IgD-negative memory B cell (primary cell): ENCODE measurements at regions not wholly inside any gene's neighbourhood (a gene's known extent, or its start where the extent isn't known, plus 50 kb on each side); places are given as distances from the start of the nearest gene placed in this dataset.

ENCODE experiments used
- H3K27ac Mint-ChIP-seq, 3 donors: one replicate each; pipeline ENCODE4 v1.8.0; 2020 to 2022; ENCODE audit warnings: mild to moderate bottlenecking in 3 of 3, mixed read lengths in 3 of 3, moderate library complexity in 1 of 3
- H3K27me3 Mint-ChIP-seq: one replicate; pipeline ENCODE4 v1.8.0; 2021; ENCODE audit warnings: mixed read lengths
- H3K36me3 Mint-ChIP-seq: one replicate; pipeline ENCODE4 v1.8.0; 2020; ENCODE audit warnings: mild to moderate bottlenecking, mixed read lengths
- H3K4me1 Mint-ChIP-seq, 3 donors: one replicate each; pipeline ENCODE4 v1.8.0; 2020 to 2022; ENCODE audit warnings: mixed read lengths in 3 of 3, mild to moderate bottlenecking in 1 of 3
- H3K4me3 Mint-ChIP-seq, 4 donors: one replicate each; pipeline ENCODE4 v1.8.0; 2020 to 2022; ENCODE audit warnings: mild to moderate bottlenecking in 4 of 4, mixed read lengths in 4 of 4, moderate library complexity in 3 of 4
- H3K9me3 Mint-ChIP-seq, 3 donors: one replicate each; pipeline ENCODE4 v1.8.0; 2020 to 2021; ENCODE audit warnings: mixed read lengths in 3 of 3, mild to moderate bottlenecking in 1 of 3

GRCh38 chr2:215849771-215850170 is 163.6 kb downstream of the MREG start:
- no peak overlapping the region for H3K4me3 Mint-ChIP-seq
- H3K36me3 Mint-ChIP-seq = no peaks in the 10 kb centered on the region
- H3K4me1 Mint-ChIP-seq = peaks cover 6 to 12% (median 7%) of the 10 kb centered on the region in 3 donors
- H3K27ac Mint-ChIP-seq = no peak overlapping the region
- peaks cover 3% of the 10 kb centered on the region for H3K27me3 Mint-ChIP-seq
- peaks cover 3 to 13% (median 7%) of the 10 kb centered on the region in 3 donors for H3K9me3 Mint-ChIP-seq

GRCh38 chr2:215848698-215849097 is 164.7 kb downstream of the MREG start:
- H3K4me3 Mint-ChIP-seq = no peak overlapping the region
- H3K4me1 Mint-ChIP-seq = peaks cover 6 to 12% (median 7%) of the 10 kb centered on the region in 3 donors
- H3K27me3 Mint-ChIP-seq = peaks cover 3% of the 10 kb centered on the region
- peaks cover 1 to 8% (median 3%) of the 10 kb centered on the region in 3 donors for H3K9me3 Mint-ChIP-seq
- no peak overlapping the region for H3K27ac Mint-ChIP-seq
- no peaks in the 10 kb centered on the region for H3K36me3 Mint-ChIP-seq

GRCh38 chr2:215848146-215848545 is 165.2 kb downstream of the MREG start:
- peaks cover 6 to 12% (median 7%) of the 10 kb centered on the region in 3 donors for H3K4me1 Mint-ChIP-seq
- no peaks in the 10 kb centered on the region for H3K36me3 Mint-ChIP-seq
- H3K4me3 Mint-ChIP-seq = no peak overlapping the region
- H3K9me3 Mint-ChIP-seq = peaks cover 1 to 5% (median 1%) of the 10 kb centered on the region in 3 donors
- H3K27me3 Mint-ChIP-seq = peaks cover 3% of the 10 kb centered on the region
- peak overlapping the region in 1 of 3 donors; percentile 4 for H3K27ac Mint-ChIP-seq

GRCh38 chr2:215847718-215848117 is 165.6 kb downstream of the MREG start:
- Mint-ChIP-seq H3K4me1 (peaks cover 6 to 12% (median 7%) of the 10 kb centered on the region in 3 donors), H3K9me3 (peaks cover 0 to 2% (median 0%) of the 10 kb centered on the region in 3 donors), H3K27me3 (peaks cover 3% of the 10 kb centered on the region), H3K36me3 (no peaks in the 10 kb centered on the region), H3K27ac (peak overlapping the region in 1 of 3 donors; percentile 4), H3K4me3 (no peak overlapping the region)

GRCh38 chr2:215847056-215847455 is 166.3 kb downstream of the MREG start:
- Mint-ChIP-seq H3K9me3 (no peaks in the 10 kb centered on the region), H3K4me3 (no peak overlapping the region), H3K4me1 (peaks cover 6 to 12% (median 7%) of the 10 kb centered on the region in 3 donors), H3K27me3 (peaks cover 3% of the 10 kb centered on the region), H3K27ac (no peak overlapping the region), H3K36me3 (no peaks in the 10 kb centered on the region)

GRCh38 chr2:215845839-215846586 is 167.3 kb downstream of the MREG start:
- peaks cover 3% of the 10 kb centered on the region for H3K27me3 Mint-ChIP-seq
- no peaks in the 10 kb centered on the region for H3K9me3 Mint-ChIP-seq
- no peak overlapping the region for H3K27ac Mint-ChIP-seq
- no peaks in the 10 kb centered on the region for H3K36me3 Mint-ChIP-seq
- H3K4me1 Mint-ChIP-seq = peaks cover 6 to 13% (median 8%) of the 10 kb centered on the region in 3 donors
- H3K4me3 Mint-ChIP-seq = peak overlapping the region in 1 of 4 donors; percentile 23

GRCh38 chr2:215843579-215843978 is 169.8 kb downstream of the MREG start:
- Mint-ChIP-seq H3K27ac (no peak overlapping the region), H3K4me1 (peaks cover 9 to 24% (median 13%) of the 10 kb centered on the region in 3 donors), H3K36me3 (no peaks in the 10 kb centered on the region), H3K27me3 (peaks cover 3% of the 10 kb centered on the region), H3K4me3 (no peak overlapping the region), H3K9me3 (no peaks in the 10 kb centered on the region)

GRCh38 chr2:215841175-215841816 is 172.1 kb downstream of the MREG start:
- Mint-ChIP-seq H3K4me3 (peak overlapping the region in 1 of 4 donors; percentile 38), H3K27me3 (peaks cover 3% of the 10 kb centered on the region), H3K36me3 (no peaks in the 10 kb centered on the region), H3K4me1 (peaks cover 8 to 18% (median 11%) of the 10 kb centered on the region in 3 donors), H3K27ac (no peak overlapping the region), H3K9me3 (no peaks in the 10 kb centered on the region)

GRCh38 chr2:215839816-215840215 is 173.5 kb downstream of the MREG start:
- Mint-ChIP-seq H3K4me3 (no peak overlapping the region), H3K4me1 (peaks cover 3 to 12% (median 6%) of the 10 kb centered on the region in 3 donors), H3K27me3 (peaks cover 2% of the 10 kb centered on the region), H3K9me3 (no peaks in the 10 kb centered on the region), H3K36me3 (no peaks in the 10 kb centered on the region), H3K27ac (peak overlapping the region in 1 of 3 donors; percentile 40)

- Mint-ChIP-seq H3K4me3 (no peak overlapping the region), H3K9me3 (no peaks in the 10 kb centered on the region), H3K27me3 (peaks cover 2% of the 10 kb centered on the region), H3K4me1 (peaks cover 3 to 12% (median 6%) of the 10 kb centered on the region in 3 donors), H3K36me3 (no peaks in the 10 kb centered on the region), H3K27ac (no peak overlapping the region)
Observed at GRCh38 chr2:215839309-215839708, 174.0 kb downstream of the MREG start.

- Mint-ChIP-seq H3K4me1 (peaks cover 3 to 12% (median 6%) of the 10 kb centered on the region in 3 donors), H3K27ac (no peak overlapping the region), H3K9me3 (no peaks in the 10 kb centered on the region), H3K4me3 (no peak overlapping the region), H3K36me3 (no peaks in the 10 kb centered on the region), H3K27me3 (peaks cover 2% of the 10 kb centered on the region)
Observed at GRCh38 chr2:215836881-215837280, 176.5 kb downstream of the MREG start.

- H3K36me3 Mint-ChIP-seq = no peaks in the 10 kb centered on the region
- no peaks in the 10 kb centered on the region for H3K9me3 Mint-ChIP-seq
- peaks cover under 1 to 8% (median 2%) of the 10 kb centered on the region in 3 donors for H3K4me1 Mint-ChIP-seq
- H3K27ac Mint-ChIP-seq = no peak overlapping the region
- H3K4me3 Mint-ChIP-seq = no peak overlapping the region
- peaks cover 2% of the 10 kb centered on the region for H3K27me3 Mint-ChIP-seq
Observed at GRCh38 chr2:215835657-215836056, 177.7 kb downstream of the MREG start.

- peaks cover 0 to 6% (median 0%) of the 10 kb centered on the region in 3 donors for H3K4me1 Mint-ChIP-seq
- no peaks in the 10 kb centered on the region for H3K9me3 Mint-ChIP-seq
- H3K27ac Mint-ChIP-seq = no peak overlapping the region
- H3K36me3 Mint-ChIP-seq = no peaks in the 10 kb centered on the region
- peaks cover 2% of the 10 kb centered on the region for H3K27me3 Mint-ChIP-seq
- no peak overlapping the region for H3K4me3 Mint-ChIP-seq
Observed at GRCh38 chr2:215835231-215835630, 178.1 kb downstream of the MREG start.

- Mint-ChIP-seq H3K27me3 (peaks cover 2% of the 10 kb centered on the region), H3K4me1 (peaks cover 0 to 2% (median 0%) of the 10 kb centered on the region in 3 donors), H3K9me3 (no peaks in the 10 kb centered on the region), H3K27ac (no peak overlapping the region), H3K4me3 (no peak overlapping the region), H3K36me3 (no peaks in the 10 kb centered on the region)
Observed at GRCh38 chr2:215833531-215834162, 179.7 kb downstream of the MREG start.

- H3K4me1 Mint-ChIP-seq = peaks cover 0 to 4% (median 0%) of the 10 kb centered on the region in 3 donors
Observed at GRCh38 chr2:215832791-215833190, 180.6 kb downstream of the MREG start.

More at GRCh38 chr2:215832791-215833190, 180.6 kb downstream of the MREG start:
- Mint-ChIP-seq H3K36me3 (no peaks in the 10 kb centered on the region), H3K4me3 (no peak overlapping the region), H3K9me3 (no peaks in the 10 kb centered on the region), H3K27me3 (peaks cover 2% of the 10 kb centered on the region), H3K27ac (no peak overlapping the region)
